HG02798 (cell line): ENCODE measurements at regions not wholly inside any gene's neighbourhood (a gene's known extent, or its start where the extent isn't known, plus 50 kb on each side); places are given as distances from the start of the nearest gene placed in this dataset.
"Not testable (repeated sequence)": the region's sequence is repeated elsewhere in the genome, so short reads cannot be mapped to it uniquely, and the experiment has no call there.

Experiments used
- ATAC-seq: cut with Tn5 transposase; IDR thresholded peaks from one replicate; pipeline ENCODE4 v1.9.1; 2021; ENCODE audit warnings: mild to moderate bottlenecking; ENCODE audit not compliant: unreplicated experiment, poor library complexity

GRCh38 chr10:63077800-63078199 is 55.3 kb upstream of the NRBF2 start:
- no peak for ATAC-seq

GRCh38 chr10:63072951-63073350 is 60.2 kb upstream of the NRBF2 start:
- no peak for ATAC-seq

- ATAC-seq, result no peak
Observed at GRCh38 chr10:63071145-63071544, 62.0 kb upstream of the NRBF2 start.

DNA sequence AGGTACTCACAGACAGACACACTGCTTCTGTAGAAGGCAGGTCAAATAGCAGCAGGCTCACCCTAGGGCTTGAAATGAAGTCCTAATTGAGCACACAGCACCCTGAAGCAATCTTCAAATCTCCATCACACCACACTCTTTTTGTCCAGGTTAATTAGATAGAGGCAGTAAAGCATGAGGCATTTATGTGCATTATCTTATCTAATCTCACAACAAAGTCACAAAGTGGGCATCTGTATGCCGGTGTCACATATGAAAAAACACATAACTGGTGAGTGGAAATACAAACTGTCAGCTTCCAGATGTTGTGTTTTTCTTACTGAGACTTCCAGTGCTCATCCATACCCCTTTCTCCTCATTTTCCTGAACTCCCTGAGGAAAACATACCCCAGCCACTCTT is 63.8 kb upstream of the NRBF2 start:
- no peak for ATAC-seq

DNA sequence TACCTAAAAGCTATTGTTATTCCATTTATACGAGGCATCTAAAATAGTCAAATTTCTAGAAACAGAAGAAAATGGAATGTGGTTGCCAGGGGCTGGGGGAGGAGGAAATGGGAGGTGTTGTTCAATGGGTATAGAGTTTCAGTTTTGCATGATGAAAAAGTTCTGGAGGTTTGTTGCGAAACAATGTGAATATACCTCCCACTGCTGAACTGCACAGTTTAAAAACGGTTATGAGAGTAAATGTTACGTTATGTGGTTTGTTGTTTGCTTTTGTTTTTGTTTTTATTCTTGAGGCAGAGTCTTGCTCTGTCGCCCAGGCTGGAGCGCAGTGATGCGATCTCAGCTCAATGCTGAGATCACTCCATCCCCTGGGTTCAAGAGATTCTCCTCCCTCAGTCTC is 64.9 kb upstream of the NRBF2 start:
- ATAC-seq, result no peak

DNA sequence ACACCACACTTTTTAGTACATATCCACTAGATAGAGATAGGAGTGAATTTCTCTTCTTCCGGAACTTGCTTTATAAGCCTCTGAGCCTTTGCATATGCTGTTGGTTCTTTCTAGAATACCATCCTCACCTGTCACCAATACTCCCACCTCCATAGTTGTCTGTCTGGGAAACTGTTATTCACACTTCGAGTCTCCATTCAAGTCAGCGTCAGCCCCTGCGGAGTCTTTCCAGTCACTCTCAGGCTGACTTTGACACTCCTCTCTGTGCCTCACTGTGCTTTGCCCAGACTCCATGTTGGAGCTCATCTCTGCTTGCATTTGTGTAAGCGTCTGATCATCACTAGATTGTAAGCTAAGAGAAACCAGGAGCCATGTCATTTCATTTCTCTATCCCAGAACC is 66.5 kb upstream of the NRBF2 start:
- no peak for ATAC-seq

DNA sequence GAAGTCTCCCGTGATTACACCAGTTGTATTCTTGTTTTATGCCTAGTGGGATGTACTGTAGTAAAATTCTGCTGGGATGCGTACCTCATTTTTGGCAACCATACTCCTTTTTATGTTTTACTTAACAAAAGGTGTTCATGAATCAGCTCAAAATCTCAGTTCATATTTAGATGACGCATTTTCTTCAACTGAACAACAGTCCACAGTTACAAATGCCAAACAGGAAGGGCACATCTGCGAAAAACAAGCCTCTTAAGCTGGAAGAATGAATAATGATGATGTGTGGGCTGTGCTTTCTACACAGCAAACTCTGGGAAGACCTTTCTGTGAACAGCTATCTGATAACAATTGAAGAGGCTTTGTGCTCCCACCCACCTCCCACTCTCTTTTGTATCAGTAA is 68.4 kb upstream of the NRBF2 start:
- ATAC-seq, result no peak

DNA sequence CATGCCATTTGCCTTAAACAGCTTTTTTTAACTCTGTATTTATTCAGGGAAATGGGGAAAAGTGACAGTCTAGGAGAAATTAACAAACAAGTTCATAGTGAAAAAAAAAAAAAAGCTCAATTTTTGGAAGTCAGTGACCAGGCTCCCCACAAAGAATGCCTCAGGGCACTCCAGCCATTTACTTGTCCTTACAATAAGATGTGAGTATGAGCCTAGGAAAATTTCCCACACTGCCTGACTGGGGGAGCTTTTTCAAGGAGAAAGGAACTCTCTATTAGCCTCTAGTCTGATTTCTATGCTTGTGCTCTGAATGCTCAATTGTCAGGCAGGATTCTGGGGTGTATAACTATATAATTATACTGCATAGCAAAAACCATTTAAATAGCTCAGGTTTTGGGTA is 74.9 kb upstream of the NRBF2 start:
- no peak for ATAC-seq

- ATAC-seq, result no peak
Observed at GRCh38 chr10:63057509-63057908, 75.6 kb upstream of the NRBF2 start.

GRCh38 chr10:63055705-63056104 is 77.4 kb upstream of the NRBF2 start:
- no peak for ATAC-seq

DNA sequence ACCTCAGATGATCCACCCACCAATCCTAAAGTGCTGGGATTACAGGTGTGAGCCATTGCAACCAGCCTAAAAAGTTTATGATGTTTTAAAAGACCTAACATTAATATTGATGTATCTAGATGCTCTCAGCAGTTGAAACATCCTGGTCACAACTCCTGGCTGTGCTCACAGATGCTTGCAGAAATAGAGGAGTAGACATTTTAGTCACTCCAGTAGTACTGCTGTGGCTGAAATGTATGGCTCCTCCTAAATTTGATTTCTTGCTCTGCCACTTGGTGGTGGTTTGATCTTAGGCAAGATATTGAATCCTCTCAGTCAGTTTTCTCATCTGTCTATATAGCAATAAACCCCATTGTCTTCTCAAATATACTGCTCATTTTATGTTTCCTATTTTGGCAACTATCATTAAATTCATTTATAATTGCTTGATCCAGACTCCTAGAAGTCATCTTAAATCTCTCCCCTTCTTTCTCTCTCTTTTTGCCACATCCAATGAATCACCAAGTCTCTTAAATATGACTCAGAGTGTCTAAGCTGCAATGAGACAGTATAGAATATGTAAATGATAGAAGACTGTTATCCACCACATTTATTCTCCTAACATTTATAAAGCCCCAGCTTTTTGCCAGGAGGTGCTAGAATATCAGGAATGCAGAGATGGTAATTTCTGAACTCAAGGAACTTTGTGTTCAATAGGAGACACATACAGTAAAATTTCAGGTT is 78.1 kb upstream of the NRBF2 start:
- ATAC-seq, result no peak

DNA sequence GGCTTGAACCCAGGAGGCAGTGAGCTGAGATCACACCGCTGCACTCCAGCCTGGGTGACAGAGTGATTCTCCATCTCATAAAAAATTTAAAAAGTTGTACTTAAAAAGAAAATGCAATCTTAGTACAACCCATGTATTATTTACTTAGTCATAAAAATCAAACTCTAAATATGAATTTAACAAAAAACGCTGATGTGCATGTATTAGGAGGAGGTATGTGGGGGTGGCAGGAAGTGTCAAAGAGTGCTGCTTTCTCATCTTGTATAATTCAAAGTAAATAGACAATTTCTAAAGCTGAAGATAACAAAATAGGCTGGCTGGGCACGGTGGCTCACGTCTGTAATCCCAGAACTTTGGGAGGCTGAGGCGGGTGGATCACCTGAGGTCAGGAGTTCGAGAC is 81.0 kb upstream of the NRBF2 start:
- no peak for ATAC-seq

DNA sequence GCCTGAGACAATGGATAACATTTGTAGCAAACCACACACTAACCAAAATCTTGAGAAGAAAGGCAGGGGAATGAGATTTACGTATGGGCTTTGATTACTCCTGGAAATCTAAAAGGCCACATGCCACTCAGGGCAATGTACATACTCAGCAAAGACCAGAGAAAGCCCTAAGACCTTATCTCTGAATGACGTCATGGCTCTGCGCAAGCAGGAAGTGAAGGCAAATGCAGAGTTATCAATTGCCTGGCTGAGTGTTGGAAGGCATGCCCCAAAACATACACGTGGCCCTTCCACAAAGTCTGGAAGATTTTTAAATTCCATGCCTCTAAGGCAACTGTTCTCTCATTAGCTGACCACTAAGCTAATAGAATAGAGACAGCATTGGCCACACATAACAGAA is 90.9 kb upstream of the NRBF2 start:
- ATAC-seq, result no peak

DNA sequence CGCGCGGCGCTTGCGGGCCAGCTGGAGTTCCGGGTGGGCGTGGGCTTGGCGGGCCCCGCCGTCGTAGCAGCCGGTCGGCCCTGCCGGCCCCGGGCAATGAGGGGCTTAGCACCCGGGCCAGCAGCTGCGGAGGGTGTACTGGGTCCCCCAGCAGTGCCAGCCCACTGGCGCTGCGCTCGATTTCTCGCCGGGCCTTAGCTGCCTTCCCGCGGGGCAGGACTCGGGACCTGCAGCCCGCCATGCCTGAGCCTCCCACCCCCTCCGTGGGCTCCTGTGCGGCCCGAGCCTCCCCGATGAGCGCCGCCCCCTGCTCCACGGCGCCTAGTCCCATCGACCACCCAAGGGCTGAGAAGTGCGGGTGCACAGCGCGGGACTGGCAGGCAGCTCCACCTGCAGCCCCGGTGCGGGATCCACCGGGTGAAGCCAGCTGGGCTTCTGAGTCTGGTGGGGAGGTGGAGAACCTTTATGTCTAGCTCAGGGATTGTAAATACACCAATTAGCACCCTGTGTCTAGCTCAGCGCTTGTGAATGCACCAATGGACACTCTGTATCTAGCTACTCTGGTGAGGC is 99.4 kb upstream of the NRBF2 start:
- ATAC-seq, result not testable (repeated sequence)

DNA sequence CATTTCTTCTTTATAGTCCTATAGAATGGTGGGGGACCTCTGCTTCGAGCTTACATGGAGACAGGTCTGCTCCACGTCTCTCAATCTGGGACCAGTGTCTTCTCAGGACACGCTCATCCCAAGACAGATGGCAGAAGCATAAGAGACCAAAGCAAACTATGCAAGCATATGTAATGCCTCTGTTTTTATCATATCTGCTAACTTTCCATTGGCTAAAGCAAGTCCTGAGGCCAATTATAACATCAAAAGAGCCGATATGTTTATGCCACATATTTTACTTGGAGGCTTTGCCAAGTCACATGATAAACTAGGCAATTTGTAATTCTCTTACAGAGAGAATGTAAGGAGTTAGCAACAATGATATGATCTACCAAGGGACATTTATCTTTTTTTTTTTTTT is 102.6 kb upstream of the NRBF2 start:
- no peak for ATAC-seq

DNA sequence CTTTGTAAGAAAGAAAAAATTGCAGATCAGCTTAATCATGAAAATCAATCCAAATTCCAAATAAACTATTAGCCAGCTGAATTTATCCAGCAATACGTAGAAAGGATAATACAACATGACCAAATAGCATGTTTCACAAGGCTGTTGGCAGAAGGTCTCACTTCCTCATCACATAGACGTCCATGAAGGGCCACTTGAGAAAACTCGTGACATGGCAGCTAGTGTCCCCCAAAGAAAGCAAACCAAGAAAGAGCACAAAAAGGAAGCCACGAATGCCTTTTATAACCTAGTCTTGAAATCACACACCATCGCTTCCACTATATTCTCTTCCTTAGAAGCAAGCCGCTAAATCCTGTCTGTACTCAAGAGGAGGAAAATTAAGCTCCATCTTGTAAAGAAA is 105.6 kb upstream of the NRBF2 start:
- ATAC-seq, result no peak

- ATAC-seq, result no peak
Observed at GRCh38 chr10:63021225-63021624, 111.9 kb upstream of the NRBF2 start.

DNA sequence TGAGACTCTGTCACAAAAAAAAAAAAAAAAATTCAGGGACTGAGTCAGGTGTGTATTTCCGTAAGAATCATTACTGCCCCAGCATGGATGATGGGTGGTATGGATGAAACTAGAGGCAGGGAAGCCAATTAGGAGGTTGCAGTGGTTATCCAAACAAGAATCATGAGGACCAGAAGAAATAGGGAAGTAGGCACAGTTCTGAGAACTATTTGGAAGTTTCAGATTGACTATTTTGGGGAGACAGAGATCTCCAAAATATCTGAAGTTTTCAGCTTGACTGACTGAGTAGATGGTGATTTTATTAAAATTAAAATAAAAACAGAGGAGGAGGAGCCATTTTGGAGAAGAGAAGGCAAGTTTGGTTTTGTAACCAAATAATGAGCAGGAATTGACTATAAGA is 119.4 kb upstream of the NRBF2 start:
- ATAC-seq, result no peak

DNA sequence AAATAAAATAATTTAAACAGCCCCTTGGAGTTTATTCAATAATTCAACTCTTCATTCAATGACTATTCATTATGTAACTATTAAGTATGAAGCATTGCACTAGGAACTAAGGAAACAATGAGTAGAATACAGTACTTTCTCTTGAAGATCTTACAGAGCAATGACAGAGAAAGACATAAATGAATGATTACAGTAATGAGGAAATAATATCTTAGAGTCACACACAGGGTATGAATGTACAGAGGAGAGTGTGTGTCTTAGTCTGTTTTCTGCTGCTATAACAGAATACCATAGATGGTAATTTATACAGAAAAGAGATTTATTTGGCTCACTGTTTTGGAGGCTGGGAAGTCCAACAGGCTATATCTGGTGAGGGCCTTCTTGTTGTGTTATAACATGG is 120.5 kb upstream of the NRBF2 start:
- ATAC-seq, result no peak

- no peak for ATAC-seq
Observed at GRCh38 chr10:63010203-63010602, 122.9 kb upstream of the NRBF2 start.

- ATAC-seq, result no peak
Observed at GRCh38 chr10:63008491-63008890, 124.6 kb upstream of the NRBF2 start.

DNA sequence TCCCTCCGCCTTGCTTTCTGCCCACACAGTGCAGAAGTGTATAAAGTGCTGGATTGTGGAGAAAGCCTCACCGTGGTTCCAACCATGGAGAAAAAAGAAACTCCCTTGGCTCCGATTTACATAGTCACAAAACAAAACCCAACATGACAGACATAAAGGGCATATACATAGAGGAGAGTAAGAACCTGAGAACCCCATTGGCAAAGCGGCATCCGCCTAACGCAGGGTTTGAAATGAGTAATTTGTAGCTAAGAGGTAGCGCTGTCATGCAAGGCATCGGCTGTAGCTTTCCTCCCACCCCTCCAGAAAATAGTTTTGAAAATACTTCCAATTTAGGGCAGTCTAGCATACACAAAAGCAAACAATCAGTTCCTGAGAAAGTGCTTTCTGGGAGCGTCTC is 126.0 kb upstream of the NRBF2 start:
- no peak for ATAC-seq
